ENCODE measurements at regions not wholly inside any gene's neighbourhood (a gene's known extent, or its start where the extent isn't known, plus 50 kb on each side); places are given as distances from the start of the nearest gene placed in this dataset.

GRCh38 chr5:117177302-117177701 is 602.7 kb upstream of the SEMA6A start:
- TF ChIP-seq ARNT (IDR thresholded peaks at IDR 0.05) (no peak), FOXM1 (IDR thresholded peaks at IDR 0.05; ENCODE audit: borderline replicate concordance) (no peak), SUZ12 (IDR thresholded peaks at IDR 0.05) (no peak), SP1 (IDR thresholded peaks at IDR 0.05) (no peak), NFRKB (IDR thresholded peaks at IDR 0.05) (no peak), FOXA1 (IDR thresholded peaks at IDR 0.05) (no peak), LEF1 (IDR thresholded peaks at IDR 0.05; ENCODE audit: borderline replicate concordance) (no peak), TARDBP (IDR thresholded peaks at IDR 0.05) (no peak), L3MBTL2 (conservative IDR thresholded peaks at IDR 0.05) (no peak), FOXK2 (IDR thresholded peaks at IDR 0.05) (no peak), BHLHE40 (IDR thresholded peaks at IDR 0.05; ENCODE audit: borderline replicate concordance) (no peak), ZNF384 (IDR thresholded peaks at IDR 0.05) (no peak)

All from HEK293T (cell line).